ENCODE measurements at regions not wholly inside any gene's neighbourhood (a gene's known extent, or its start where the extent isn't known, plus 50 kb on each side); places are given as distances from the start of the nearest gene placed in this dataset.

DNA sequence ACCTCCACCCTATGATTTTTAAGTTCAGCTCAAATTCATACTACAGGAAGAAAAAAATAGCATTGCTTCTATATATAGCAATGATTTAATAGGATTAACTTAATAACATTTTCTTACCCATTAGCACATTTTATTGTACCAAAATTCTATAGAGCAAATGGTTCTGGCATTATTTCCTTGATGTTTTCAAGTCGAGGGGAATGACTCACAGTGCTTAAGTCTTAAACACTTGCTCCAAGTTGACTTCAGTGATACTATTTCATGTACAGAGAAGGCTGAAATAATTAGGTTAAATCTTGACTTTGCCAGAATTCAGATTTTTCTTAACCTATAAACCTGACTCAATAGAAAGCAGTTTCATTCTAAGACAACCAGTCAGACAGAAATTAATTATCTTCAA is 1133.8 kb downstream of the SORCS3 start:
- no peak for TF ChIP-seq CTCF (IDR thresholded peaks at IDR 0.05)
- H3K4me1 ChIP-seq, result no peaks in the 10 kb centered on the region
- H3K9me3 ChIP-seq, result no peaks in the 10 kb centered on the region
- DNase-seq (ENCODE audit: low spot score), result no peak
- no peak overlapping the region for H3K27ac ChIP-seq
- H3K36me3 ChIP-seq, result no peaks in the 10 kb centered on the region
- no peaks in the 10 kb centered on the region for H3K27me3 ChIP-seq
- H3K4me3 ChIP-seq, result no peak overlapping the region

DNA sequence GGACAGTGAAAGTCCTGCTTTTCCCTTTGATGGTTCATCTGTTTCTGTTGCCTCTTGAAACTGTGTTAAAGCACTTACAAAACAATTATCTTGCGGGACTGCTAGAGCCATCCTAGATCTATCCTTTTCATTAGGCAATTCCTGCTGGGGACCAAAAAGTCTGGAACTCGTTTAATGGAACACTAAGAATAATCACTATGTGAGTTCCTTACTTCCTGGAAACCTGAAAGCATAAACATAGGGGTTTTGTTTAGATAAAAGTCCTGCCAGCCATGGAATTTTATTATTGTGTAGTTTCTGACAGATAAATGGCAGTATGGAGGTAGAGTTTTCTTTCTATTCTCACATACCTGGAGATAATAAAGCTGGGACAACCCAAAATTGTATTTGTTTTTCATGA is 1133.3 kb downstream of the SORCS3 start:
- Histone ChIP-seq H3K9me3 (no peaks in the 10 kb centered on the region), H3K36me3 (no peaks in the 10 kb centered on the region), H3K4me3 (no peak overlapping the region), H3K27me3 (no peaks in the 10 kb centered on the region), H3K27ac (no peak overlapping the region), H3K4me1 (no peaks in the 10 kb centered on the region)
- TF ChIP-seq CTCF (IDR thresholded peaks at IDR 0.05), result no peak
- no peak for DNase-seq (ENCODE audit: low spot score)

- Histone ChIP-seq H3K36me3 (no peaks in the 10 kb centered on the region), H3K27ac (no peak overlapping the region), H3K4me3 (no peak overlapping the region), H3K27me3 (no peaks in the 10 kb centered on the region), H3K4me1 (no peaks in the 10 kb centered on the region), H3K9me3 (no peaks in the 10 kb centered on the region)
- no peak for TF ChIP-seq CTCF (IDR thresholded peaks at IDR 0.05)
- no peak for DNase-seq (ENCODE audit: low spot score)
Observed at GRCh38 chr10:105770524-105771212, 1129.6 kb downstream of the SORCS3 start.

GRCh38 chr10:105769248-105770184 is 1128.4 kb downstream of the SORCS3 start:
- Histone ChIP-seq H3K36me3 (no peaks in the 10 kb centered on the region), H3K27me3 (no peaks in the 10 kb centered on the region), H3K9me3 (no peaks in the 10 kb centered on the region), H3K4me1 (no peaks in the 10 kb centered on the region), H3K4me3 (no peak overlapping the region), H3K27ac (no peak overlapping the region)
- TF ChIP-seq CTCF (IDR thresholded peaks at IDR 0.05), result no peak
- no peak for DNase-seq (ENCODE audit: low spot score)

GRCh38 chr10:105763611-105764010 is 1122.5 kb downstream of the SORCS3 start:
- Histone ChIP-seq H3K9me3 (no peaks in the 10 kb centered on the region), H3K4me3 (no peak overlapping the region), H3K36me3 (no peaks in the 10 kb centered on the region), H3K4me1 (no peaks in the 10 kb centered on the region), H3K27ac (no peak overlapping the region), H3K27me3 (no peaks in the 10 kb centered on the region)
- no peak for TF ChIP-seq CTCF (IDR thresholded peaks at IDR 0.05)
- no peak for DNase-seq (ENCODE audit: low spot score)

Data from right atrium auricular region (tissue), 2 donors.